HL-60 (cell line): ENCODE measurements at regions not wholly inside any gene's neighbourhood (a gene's known extent, or its start where the extent isn't known, plus 50 kb on each side); places are given as distances from the start of the nearest gene placed in this dataset.

ENCODE experiments used
- DNase-seq, 2 experiments: peaks; one replicate each; pipeline ENCODE4 v3.0.0-alpha.2; 2010 to 2020; ENCODE audit warnings: low read depth in 1 of 2, low spot score in 1 of 2
- H3K27ac ChIP-seq: fragments of 250-450 bp; sonication (Bioruptor Pico); replicated peaks from 2 replicates; pipeline ENCODE4 v1.5.1; 2020; ENCODE audit warnings: mild to moderate bottlenecking, moderate library complexity
- H3K27me3 ChIP-seq: fragments of 250-450 bp; sonication (Bioruptor Pico); 2 replicates; pipeline ENCODE4 v1.5.1; 2021; ENCODE audit warnings: mild to moderate bottlenecking, moderate library complexity; ENCODE audit not compliant: insufficient read depth, poor library complexity, severe bottlenecking
- H3K4me3 ChIP-seq: replicated peaks from 2 replicates; pipeline ENCODE4 v1.5.1; 2011; ENCODE audit warnings: mild to moderate bottlenecking, control low read depth, low read length; ENCODE audit not compliant: insufficient read depth
- GABPA ChIP-seq: IDR thresholded peaks from 2 replicates; pipeline ENCODE4 v1.6.1; 2012; ENCODE audit warnings: low read depth
- POLR2AphosphoS5 ChIP-seq: IDR thresholded peaks from 2 replicates; pipeline ENCODE4 v1.6.1; 2012; ENCODE audit warnings: low read depth
- SPI1 ChIP-seq: IDR thresholded peaks from 2 replicates; pipeline ENCODE4 v1.6.1; 2012; ENCODE audit warnings: low read depth, mild to moderate bottlenecking, borderline replicate concordance
- TF ChIP-seq, protein P1 (sequence below): IDR thresholded peaks from one replicate; pipeline ENCODE4 v1.5.1; 2011; ENCODE audit warnings: low read length, control low read depth, inconsistent platforms; ENCODE audit not compliant: insufficient read depth
- TF ChIP-seq, protein P2 (sequence below): IDR thresholded peaks from 2 replicates; pipeline ENCODE4 v1.6.1; 2012; ENCODE audit warnings: low read depth; ENCODE audit not compliant: insufficient replicate concordance

GRCh38 chr20:50425076-50425475 is 85.1 kb upstream of the PTPN1 start:
- Histone ChIP-seq H3K27me3 (no peaks in the 10 kb centered on the region), H3K27ac (no peak overlapping the region), H3K4me3 (no peak overlapping the region)
- DNase-seq = peak in 1 of 2 experiments; percentile 61
- no peak for TF ChIP-seq SPI1
- TF ChIP-seq, protein P1, sequence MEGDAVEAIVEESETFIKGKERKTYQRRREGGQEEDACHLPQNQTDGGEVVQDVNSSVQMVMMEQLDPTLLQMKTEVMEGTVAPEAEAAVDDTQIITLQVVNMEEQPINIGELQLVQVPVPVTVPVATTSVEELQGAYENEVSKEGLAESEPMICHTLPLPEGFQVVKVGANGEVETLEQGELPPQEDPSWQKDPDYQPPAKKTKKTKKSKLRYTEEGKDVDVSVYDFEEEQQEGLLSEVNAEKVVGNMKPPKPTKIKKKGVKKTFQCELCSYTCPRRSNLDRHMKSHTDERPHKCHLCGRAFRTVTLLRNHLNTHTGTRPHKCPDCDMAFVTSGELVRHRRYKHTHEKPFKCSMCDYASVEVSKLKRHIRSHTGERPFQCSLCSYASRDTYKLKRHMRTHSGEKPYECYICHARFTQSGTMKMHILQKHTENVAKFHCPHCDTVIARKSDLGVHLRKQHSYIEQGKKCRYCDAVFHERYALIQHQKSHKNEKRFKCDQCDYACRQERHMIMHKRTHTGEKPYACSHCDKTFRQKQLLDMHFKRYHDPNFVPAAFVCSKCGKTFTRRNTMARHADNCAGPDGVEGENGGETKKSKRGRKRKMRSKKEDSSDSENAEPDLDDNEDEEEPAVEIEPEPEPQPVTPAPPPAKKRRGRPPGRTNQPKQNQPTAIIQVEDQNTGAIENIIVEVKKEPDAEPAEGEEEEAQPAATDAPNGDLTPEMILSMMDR = no peak
- TF ChIP-seq GABPA = no peak
- no peak for TF ChIP-seq POLR2AphosphoS5
- TF ChIP-seq, protein P2, sequence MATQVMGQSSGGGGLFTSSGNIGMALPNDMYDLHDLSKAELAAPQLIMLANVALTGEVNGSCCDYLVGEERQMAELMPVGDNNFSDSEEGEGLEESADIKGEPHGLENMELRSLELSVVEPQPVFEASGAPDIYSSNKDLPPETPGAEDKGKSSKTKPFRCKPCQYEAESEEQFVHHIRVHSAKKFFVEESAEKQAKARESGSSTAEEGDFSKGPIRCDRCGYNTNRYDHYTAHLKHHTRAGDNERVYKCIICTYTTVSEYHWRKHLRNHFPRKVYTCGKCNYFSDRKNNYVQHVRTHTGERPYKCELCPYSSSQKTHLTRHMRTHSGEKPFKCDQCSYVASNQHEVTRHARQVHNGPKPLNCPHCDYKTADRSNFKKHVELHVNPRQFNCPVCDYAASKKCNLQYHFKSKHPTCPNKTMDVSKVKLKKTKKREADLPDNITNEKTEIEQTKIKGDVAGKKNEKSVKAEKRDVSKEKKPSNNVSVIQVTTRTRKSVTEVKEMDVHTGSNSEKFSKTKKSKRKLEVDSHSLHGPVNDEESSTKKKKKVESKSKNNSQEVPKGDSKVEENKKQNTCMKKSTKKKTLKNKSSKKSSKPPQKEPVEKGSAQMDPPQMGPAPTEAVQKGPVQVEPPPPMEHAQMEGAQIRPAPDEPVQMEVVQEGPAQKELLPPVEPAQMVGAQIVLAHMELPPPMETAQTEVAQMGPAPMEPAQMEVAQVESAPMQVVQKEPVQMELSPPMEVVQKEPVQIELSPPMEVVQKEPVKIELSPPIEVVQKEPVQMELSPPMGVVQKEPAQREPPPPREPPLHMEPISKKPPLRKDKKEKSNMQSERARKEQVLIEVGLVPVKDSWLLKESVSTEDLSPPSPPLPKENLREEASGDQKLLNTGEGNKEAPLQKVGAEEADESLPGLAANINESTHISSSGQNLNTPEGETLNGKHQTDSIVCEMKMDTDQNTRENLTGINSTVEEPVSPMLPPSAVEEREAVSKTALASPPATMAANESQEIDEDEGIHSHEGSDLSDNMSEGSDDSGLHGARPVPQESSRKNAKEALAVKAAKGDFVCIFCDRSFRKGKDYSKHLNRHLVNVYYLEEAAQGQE = no peak

DNA sequence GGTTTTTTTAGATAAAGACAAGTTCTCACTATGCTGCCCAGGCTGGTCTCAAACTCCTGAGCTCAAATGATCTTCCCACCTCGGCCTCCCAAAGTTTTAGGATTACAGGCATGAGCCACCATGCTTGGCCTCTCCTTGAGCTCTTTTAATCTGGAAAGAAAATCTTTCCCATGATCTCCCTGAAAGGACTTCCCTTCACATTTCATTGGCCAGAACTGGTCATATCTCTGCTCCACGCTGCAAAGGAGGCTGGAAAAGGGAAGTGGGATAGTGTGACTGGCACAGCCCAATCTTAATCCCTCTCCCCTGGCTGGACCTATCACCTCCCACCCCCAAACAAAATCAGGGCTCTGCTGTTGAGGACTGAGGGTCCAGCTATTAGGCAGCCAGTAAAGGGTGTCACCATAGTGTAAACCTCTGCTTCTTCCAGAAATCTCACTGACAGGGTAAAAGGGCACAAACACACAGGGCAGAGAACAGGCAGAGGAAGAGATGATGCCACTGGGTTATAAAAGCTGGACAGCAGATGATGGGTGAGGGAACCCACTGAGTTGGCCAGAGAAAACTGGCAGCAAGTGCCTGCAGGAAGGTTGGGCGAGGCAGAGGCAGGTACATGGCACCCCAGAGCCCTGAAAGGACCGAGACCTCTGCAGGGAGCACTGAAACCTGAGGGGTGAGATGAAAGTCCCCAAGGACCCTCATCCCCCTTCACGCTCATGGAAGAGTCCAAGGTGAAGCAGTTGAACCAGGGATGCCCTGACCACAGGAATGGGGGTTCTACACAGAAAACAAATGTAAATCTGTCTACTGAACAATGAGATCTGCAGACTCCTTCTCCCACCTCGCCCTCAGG is 83.1 kb upstream of the PTPN1 start:
- DNase-seq = peak in 1 of 2 experiments; percentile 30
- H3K4me3 ChIP-seq = no peak overlapping the region
- no peaks in the 10 kb centered on the region for H3K27me3 ChIP-seq
- TF ChIP-seq, protein P1 = no peak
- TF ChIP-seq SPI1 = peak; percentile 89
- H3K27ac ChIP-seq = no peak overlapping the region

- TF ChIP-seq, protein P2 = no peak
- TF ChIP-seq SPI1 (no peak), POLR2AphosphoS5 (no peak), GABPA (no peak)
- TF ChIP-seq, protein P1 = no peak
- no peak for DNase-seq
- H3K27me3 ChIP-seq = no peaks in the 10 kb centered on the region
- H3K4me3 ChIP-seq = no peak overlapping the region
- no peak overlapping the region for H3K27ac ChIP-seq
Measured at GRCh38 chr20:50427719-50428083, 82.5 kb upstream of the PTPN1 start.
